ENCODE measurements at regions not wholly inside any gene's neighbourhood (a gene's known extent, or its start where the extent isn't known, plus 50 kb on each side); places are given as distances from the start of the nearest gene placed in this dataset.
"Not testable (repeated sequence)": the region's sequence is repeated elsewhere in the genome, so short reads cannot be mapped to it uniquely, and the experiment has no call there.

DNA sequence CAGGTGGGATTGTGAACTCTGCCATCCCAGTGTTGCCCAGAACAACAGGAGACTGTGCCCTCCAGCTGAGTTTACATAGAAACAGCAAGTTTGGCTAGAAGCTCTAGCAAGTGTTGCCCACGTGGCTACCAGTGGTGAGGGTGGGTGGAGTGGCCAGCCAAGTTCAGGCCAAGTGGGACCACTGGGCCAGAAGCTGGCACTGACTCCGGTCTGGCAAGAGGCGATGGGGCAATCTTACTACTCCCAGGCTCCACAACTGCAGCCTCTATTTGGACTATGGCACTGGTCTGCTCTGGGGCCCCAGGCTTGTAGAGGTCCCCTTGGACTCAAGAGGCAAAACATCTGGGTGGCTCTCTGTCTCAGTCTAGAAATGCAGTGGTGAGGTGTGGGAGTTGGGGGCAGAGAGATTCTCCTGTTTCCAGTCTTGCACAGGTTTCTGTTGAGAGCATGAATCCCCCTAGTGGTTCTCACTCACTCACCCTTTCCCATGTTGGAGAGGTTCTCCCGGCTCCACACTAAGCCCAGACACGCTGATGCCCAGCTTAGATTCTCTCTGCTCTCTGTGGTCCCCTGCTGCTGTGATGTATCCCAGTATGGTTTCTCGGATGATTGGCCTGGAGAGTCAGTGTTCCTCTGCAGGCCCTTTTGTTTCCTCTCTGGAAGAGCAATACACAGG is 615.3 kb downstream of the PDHA2 start:
- DNase-seq: no peak

DNA sequence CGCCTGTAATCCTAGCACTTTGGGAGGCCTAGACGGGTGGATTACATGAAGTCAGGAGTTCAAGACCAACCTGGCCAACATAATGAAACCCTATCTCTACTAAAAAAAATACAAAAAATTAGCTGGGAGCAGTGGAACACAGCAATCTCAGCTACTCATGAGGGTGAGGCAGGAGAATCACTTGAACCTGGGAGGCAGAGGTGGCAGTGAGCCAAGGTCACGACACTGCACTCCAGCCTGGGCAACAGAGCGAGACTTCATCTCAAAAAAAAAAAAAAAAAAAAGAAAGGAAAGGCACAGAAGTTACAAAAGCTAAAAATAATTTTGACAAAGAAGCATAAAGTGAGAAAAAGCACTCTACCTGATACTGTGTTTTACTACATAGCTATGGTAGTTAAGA is 618.1 kb downstream of the PDHA2 start:
- not testable (repeated sequence) for DNase-seq

DNA sequence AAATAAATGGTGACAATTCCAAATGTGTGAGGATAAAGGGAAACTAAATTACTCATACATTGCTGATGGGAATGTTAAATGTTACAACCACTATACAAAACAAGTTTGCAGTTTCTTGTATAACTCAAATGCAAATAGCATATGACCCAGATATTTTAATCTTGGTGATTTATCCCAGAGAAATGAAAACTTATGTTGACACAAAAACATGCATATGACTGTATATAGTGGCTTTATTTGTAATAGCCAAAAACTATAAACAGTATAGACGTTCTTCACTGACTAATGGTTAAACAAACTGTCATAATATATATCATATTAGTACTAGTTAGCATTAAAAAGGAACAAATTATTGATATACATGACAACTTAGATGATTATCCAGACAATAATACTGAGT is 619.2 kb downstream of the PDHA2 start:
- DNase-seq: no peak

DNA sequence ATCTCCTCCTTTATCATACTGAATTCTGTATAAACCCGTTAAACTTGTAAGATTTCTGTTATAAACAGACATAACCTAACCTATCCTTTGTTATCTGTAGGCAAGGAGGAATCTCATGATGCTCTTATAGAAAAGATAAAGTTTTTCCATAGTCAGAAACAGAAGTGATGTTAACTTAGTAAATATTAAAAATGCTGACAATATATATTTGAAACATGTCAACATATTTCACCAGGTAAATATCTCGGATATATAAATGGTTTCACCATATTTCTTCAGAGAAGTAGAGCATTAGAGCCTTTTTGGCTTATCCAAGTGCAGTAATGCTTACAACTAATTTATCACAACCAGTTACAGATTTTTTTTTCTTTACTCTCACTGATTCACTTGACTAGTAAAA is 625.9 kb downstream of the PDHA2 start:
- no peak for DNase-seq

DNA sequence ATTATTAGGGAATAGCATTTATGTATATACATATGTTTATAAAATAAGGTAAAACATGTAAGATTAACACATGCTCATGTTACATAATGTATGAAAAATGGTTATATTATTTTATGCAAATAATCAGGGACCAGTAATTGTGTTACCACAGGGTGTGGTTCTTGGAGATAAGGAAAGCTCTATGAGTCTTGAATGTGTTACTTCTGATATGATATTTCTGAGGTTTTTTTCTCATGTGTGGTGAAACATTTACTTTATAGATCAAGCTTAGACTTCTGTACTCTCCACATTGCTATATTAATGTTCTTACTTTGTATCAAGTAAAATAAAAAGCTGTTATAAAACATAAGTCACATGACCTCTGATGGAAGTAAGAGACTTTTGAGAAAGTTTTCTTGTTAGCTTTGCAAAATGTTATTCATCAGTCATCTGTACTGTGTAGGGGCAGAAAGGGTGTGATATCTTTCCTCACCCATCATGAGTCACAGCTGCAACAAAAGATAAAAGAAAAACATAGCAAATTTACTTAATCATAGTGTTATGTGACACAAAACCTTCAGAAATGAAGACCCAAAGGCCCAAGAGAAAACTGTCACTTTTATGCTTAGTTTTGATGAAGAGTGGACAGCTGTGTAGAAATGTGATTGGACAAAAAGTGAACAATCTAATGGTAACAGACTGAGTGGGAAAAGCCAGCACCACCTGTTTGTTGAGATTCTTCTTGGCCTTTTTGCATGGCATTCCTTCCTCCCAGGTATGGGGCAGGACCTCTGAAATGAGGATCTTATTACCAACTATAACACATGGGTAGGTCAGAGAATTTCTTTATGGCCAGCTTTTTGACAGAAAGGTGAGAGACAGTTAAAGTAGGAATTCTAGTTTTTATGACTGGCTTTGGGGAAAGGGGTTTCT is 632.3 kb downstream of the PDHA2 start:
- DNase-seq: no peak

DNA sequence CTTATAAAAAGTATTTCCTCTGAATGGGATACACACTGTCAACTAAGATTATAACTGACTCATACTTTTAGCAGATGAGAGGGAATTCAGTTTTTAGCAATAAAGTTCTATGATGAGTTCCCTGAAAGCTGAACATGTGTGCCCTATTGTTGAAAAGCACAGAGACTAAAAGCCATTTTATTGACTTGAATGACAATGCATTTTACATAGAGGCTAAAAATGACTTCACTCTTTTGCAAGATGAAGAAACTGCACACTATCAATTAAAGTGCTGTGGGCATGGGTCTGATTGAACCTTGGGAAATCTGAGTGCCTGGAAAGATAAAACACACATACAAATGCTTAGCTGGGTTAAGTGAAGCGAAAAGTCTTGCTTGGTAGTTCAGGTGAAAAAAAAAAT is 633.4 kb downstream of the PDHA2 start:
- no peak for DNase-seq

DNA sequence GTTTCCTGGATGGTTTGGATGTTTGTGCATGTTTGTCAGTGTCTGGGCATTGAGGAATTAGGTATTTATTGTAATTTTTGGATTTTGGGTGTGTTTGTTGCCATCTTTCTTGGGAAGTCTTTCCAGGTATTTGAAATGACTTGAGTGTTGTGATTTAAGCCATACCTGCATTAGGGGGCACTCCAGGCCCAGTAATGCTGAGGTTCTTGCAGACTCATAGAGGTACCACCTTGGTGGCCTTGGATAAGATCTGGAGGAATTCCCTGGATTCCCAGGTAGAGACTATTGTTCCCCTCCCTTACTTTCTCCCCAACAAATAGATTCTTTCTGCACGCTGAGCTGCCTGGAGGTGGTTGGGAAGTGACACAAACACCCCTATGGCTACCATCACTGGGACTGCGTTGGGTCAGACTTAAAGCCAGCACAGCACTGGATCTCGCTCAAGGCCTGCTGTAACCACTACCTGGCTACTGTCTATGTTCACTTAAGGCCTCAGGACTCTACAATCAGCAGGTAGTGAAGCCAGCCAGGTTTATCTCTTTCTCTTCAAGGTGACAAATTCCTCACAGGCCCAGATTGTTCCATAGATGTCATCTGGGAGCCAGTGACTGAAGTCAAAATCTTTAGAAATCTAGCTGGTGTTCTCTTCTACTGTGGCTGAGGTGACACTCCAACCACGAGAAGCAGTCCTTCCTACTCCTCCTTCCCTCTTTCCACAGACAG is 643.6 kb downstream of the PDHA2 start:
- DNase-seq: no peak

DNA sequence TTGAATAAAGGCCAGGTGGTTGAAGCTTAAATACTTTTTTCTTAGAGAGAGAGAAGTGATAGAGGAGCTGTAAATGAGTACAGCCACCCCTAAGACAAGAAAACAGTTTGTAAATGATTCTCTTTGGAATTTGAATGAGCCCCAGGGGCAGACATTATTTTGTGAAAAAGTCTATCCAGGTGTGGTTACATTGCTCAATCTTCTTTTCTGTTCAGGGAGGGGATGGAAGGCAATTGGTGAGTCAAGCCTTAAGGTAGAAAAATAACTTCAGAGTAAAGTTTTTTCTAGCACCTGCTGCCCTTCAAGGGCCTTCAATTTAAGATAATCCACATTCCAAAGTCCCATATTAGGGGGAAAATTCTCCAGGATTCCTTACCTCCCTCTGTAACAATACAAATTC is 646.7 kb downstream of the PDHA2 start:
- DNase-seq: no peak

DNA sequence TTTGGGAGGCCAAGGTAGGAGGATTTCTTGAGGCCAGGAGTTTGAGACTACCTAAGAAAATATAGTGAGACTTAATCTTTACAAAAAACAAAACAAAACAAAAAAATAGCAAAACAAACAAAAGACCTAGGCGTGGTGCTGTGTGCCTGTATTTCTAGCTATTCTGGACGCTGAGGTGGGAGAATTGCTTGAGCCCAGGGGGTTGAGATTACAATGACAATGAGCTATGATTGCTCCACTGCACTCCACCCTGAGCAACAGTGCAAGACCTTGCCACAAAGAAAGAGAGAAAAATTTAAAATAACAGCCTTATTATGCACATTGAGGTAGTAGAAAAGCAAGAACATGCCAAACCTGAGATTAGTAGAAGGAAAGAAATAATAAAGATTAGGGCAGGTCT is 657.7 kb downstream of the PDHA2 start:
- no peak for DNase-seq

DNA sequence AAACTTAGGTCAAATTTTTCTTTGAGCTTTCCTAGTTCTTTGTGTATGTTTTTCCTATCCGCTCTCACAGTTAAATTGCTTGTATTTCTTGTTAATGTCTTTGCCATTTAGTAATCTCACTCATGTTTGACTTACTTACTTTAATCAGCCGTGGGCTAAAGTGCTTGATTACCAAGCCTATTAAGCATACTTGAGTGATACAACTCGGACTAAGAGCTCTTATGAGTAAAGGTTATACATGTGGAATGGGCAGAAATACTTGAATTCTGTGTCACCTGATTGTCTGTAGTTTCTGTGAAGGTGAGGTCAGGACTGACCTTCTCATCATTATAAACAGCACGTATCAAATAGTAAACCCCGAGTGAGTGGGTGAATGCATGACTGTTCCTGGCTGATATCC is 664.5 kb downstream of the PDHA2 start:
- DNase-seq: no peak

DNA sequence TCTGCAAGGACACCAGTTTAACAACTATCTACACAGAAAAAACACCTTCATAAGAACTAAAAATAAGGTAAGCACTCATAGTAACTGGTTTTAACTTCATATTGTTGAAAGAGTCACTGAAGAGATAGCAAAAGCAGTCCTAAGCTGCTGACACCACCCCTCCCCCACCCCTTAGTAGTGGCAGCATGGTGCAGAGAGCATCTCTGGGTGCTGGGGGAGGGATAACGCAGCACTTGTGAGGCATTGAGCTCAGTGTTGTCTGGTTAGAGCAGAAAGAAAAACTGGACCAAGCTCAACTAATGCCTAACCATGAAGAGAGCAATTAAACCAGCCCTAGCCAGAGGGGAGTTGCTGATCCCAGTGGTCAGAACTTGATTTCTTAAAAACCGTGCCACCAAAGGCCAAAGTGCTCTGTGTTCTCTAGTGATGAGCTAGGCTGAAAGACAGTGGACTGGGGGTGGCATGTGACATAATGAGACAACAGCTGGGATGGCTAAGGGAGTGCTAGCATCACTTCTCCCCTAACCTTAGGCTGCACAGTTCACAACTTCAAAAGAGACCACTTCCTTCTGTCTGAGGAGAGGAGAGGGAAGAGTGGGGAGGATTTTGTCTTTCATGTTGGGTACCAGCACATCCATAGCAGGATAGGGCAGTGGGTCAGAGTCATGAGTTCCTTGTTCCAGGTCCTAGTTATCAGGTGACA is 669.3 kb downstream of the PDHA2 start:
- no peak for DNase-seq

DNA sequence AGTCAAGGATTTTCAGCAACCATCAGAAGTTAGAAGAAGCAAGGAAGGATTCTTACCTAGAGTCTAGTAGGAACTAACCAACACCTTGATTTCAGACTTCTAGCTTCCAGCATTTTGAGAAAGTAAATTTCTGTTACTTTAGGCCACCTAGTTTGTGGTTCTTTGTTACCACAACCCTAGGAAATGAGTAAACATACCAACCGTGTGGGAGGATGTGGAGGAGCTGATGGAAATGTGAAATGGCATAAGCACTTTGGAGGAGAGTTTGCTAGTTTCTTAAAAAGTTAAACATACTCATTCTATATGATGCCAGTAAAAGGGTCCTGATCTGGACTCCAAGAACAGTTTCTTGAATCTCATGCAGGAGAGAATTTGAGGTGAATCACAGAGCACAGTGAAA is 679.4 kb downstream of the PDHA2 start:
- no peak for DNase-seq

DNA sequence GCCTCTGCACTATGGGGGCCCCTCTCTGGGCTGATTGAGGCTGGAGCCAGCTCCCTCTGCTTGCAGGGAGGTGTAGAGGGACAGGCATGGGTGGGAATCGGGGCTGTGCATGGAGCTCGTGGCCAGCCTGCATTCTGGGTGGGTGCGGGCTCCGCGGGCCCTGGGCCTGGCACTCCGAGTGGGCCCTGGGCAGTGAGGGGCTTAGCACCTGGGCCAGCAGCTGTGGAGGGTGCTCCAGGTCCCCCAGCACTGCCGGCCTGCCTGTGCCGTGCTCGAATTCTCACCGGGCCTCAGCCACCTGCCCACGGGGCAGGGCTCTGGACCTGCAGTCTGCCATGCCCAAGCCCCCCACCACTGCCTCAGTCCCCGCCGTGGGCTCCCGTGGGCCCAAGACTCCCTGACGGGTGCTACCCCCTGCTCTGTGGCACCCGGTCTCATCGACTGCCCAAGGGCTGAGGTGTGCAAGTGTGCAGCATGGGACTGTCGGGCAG is 681.2 kb downstream of the PDHA2 start:
- no peak for DNase-seq

DNA sequence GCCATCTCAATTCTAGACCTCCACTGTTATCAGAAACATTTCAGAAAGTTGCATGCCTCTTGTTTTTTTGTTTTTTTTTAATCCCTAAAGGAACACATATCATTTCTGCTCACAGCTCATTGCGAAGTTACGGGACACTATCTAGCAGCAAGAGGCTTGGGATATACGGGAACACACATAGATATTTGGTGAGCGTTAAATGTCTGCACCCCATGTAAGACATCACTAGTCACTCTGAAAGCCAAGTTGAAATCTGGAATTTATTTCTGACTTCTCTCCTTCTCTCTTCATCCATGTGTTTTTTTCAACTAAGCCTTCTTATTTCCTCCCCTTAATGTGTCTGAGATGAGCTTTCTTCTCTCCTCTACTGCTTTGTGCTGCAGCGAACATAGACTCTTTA is 683.7 kb downstream of the PDHA2 start:
- DNase-seq: no peak

DNA sequence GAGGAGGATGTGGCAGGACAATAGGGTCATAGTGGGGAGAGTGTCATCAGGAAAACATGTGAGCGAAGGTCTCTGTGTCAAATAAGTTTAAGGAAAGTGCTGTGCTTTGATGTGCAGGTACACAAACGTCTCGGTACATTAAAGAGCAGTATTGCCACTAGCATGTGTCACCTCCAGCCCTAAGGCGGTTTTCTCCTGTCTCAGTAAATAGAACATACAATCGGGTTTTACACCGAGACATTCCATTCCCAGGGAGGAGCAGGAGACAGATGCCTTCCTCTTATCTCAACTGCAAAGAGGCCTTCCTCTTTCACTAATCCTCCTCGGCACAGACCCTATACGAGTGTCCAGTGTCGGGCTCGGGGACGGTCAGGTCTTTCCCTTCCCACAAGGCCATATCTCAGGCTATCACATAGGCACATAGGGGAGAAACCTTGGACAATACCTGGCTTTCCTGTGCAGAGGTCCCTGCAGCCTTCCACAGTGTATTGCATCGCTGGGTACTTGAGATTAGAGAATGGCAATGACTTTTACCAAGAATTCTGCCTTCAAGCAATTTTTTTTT is 684.5 kb downstream of the PDHA2 start:
- no peak for DNase-seq

DNA sequence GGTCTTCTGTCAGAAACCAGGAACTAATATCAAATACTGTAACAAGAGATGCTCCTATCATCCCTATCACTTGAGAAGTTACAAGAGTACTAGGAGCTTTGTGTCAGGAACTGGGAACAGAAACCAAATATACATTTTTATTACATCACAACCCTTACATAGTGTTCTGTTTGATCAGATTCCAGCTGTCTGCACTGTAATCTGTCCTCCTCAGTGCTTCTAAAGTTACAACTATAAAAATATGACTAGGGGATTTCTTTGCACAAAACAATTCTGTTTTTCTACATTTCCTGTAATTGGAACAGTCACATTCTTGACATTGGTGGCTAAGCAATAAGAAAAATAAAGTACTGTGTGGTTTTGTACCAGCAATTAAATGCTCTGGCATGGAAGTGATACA is 686.0 kb downstream of the PDHA2 start:
- DNase-seq: no peak

DNA sequence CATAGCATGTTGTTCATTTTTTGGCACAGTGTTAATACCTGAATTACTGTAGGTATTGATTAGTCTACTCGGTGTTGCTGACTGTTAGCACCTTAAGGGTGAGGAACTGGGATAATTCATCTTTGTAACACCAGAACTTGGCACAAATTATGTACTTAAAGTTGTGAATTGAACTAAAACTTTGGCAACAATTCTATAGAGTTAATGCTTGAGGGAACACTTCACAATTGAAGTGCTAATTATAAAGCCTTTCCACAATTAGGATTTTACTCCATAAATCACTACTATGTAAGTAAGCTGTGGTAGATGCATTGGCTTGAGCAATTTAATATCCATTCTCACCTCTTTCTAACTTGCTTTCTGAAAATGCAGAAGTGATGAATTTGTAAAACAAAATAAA is 686.7 kb downstream of the PDHA2 start:
- DNase-seq: no peak

DNA sequence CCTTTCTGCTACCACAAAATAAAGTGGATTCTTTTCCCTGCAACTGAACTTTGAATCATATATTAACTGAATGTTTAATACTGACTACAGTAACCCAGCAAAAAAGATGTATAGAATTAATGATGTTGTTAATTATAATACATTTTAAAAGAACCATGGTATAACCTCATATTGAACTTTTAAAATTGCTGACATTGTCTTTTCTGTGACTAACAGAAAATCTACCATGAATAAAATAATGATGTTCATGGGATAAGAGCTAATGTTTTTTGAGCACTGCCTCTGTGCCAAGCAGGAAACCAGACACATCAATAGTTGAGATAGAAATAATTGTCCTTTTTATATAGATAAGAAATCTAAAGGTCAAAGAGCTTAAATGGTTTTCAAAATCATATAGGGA is 691.9 kb downstream of the PDHA2 start:
- DNase-seq: no peak

DNA sequence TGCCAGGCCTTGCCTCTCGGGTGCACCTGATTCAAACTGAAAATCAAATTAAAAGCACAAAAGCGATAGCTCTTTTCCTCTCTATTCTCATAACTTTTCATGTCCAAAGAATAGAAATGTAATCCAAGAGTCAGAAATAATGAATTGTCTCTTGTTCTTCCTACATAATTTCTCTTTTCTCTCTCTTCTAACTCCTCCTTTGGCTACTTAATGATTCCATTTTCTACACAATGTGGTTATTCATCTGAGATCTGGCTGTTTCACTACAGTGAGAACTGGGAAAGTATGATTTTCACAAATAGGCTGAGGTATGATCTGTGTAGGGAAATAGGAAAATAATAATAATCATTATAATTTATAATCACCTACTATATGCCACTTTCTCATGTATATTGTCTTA is 703.5 kb downstream of the PDHA2 start:
- DNase-seq: no peak

DNA sequence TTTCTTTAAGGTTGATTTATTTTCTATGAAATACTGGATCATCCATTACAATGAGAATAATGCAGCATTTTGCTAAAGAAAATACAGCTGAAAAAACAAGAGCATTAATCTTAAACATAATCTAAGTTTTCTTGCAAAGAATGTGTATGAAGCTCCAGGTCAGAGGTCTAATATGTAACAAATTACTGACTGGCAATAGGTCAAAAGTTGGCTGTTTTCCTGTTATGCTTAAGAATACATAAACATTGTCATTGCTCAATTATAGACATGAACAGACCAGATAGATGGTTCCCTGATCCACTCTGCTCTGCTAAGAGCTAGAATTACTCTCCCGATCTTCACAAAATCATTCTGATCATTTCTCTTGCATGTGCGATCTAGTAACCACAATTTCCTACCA is 718.6 kb downstream of the PDHA2 start:
- no peak for DNase-seq

DNA sequence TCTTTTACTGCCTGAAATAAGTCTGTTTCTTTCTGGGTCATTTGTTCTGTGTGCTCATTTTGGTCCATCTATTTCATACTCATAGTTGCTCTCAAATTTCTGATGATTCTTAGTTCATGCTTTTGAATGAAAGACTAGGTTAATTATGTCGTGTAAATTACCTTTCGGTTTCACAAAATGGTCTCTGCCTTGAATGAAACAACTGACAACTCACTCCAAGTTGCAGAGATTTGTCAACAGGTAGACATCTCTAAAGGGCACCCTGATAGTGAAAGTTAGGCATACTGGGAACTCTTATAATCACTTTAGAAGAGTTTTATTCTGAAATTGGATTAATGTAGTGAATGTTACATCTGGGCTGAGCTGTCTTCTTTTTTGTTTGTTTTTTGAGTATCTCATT is 726.9 kb downstream of the PDHA2 start:
- DNase-seq: no peak

DNA sequence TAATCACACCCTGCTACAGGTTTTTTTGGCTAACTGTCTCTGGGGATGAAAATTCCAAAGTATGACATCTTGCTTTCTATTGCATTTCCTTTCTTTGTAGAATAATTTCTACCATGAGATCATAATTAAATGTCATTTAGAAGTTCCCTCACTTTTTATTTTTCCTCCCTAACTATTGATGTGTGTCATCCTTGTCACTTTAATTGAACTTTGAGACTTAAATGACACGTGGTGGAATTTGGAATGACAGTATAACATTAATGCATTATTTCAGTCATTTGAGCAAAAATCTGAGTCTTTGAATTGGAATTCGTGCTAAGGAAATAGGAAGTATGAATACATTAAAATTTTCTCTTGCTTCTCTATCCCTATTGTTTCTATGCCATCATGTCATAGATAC is 745.4 kb downstream of the PDHA2 start:
- no peak for DNase-seq

DNA sequence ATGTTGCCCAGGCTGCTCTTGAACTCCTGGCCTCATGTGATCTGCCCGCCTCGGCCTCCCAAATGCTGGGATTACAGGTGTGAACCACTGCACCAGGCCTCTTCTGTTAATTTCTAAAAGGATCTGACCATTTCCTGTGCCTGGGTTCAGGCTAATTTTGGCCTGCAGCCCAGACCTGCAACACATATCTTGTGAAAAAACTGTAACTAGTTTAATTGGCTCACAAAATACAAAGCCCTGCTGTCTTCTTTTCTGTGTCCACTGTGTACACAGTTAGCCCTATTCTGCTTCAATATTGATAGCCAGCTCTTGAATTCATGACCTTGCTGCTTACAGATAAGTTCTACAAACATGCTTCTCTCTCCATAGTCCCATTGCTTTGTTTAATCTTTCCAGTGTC is 753.5 kb downstream of the PDHA2 start:
- DNase-seq: no peak

Data from NCI-H1417 treated with DMSO at 0.1 percent for 48 hours (cell line).